ENCODE measurements at regions not wholly inside any gene's neighbourhood (a gene's known extent, or its start where the extent isn't known, plus 50 kb on each side); places are given as distances from the start of the nearest gene placed in this dataset.
A peak's percentile ranks its signal among the peaks of the same experiment; 100 is the strongest.

GRCh38 chr13:28581451-28581850 is 77.5 kb upstream of the POMP start:
- Histone ChIP-seq H3K9me3 (ENCODE audit: low read depth, low read length) (no peaks in the 10 kb centered on the region), H3K27ac (ENCODE audit: low read depth, low read length) (peak overlapping the region; percentile 47), H3K36me3 (ENCODE audit: insufficient read depth, low read length) (no peaks in the 10 kb centered on the region), H3K4me2 (ENCODE audit: insufficient read depth, low read length) (no peak overlapping the region), H3K27me3 (ENCODE audit: insufficient read depth, low read length) (no peaks in the 10 kb centered on the region), H4K20me1 (ENCODE audit: insufficient read depth, low read length) (no peaks in the 10 kb centered on the region), H3K79me2 (ENCODE audit: insufficient read depth, low read length) (no peaks in the 10 kb centered on the region), H3K4me1 (ENCODE audit: insufficient read depth, low read length) (peaks cover 13% of the 10 kb centered on the region), H3K4me3 (ENCODE audit: insufficient read depth, low read length) (no peak overlapping the region), H2AFZ (ENCODE audit: low read length) (no peak overlapping the region)
- no peak for DNase-seq (ENCODE audit: insufficient read length, low spot score, missing footprints)
- TF ChIP-seq CTCF (IDR thresholded peaks at IDR 0.05; ENCODE audit: extremely low read depth, low read depth, low read length): no peak

GRCh38 chr13:28579736-28580135 is 79.2 kb upstream of the POMP start:
- DNase-seq (ENCODE audit: insufficient read length, low spot score, missing footprints): no peak
- H3K27ac ChIP-seq (ENCODE audit: low read depth, low read length): no peak overlapping the region
- H3K79me2 ChIP-seq (ENCODE audit: insufficient read depth, low read length): no peaks in the 10 kb centered on the region
- H3K27me3 ChIP-seq (ENCODE audit: insufficient read depth, low read length): no peaks in the 10 kb centered on the region
- H3K4me1 ChIP-seq (ENCODE audit: insufficient read depth, low read length): peaks cover 6% of the 10 kb centered on the region
- no peak overlapping the region for H3K4me3 ChIP-seq (ENCODE audit: insufficient read depth, low read length)
- TF ChIP-seq CTCF (IDR thresholded peaks at IDR 0.05; ENCODE audit: extremely low read depth, low read depth, low read length): no peak
- no peaks in the 10 kb centered on the region for H3K9me3 ChIP-seq (ENCODE audit: low read depth, low read length)
- H3K36me3 ChIP-seq (ENCODE audit: insufficient read depth, low read length): no peaks in the 10 kb centered on the region
- no peak overlapping the region for H3K4me2 ChIP-seq (ENCODE audit: insufficient read depth, low read length)
- H4K20me1 ChIP-seq (ENCODE audit: insufficient read depth, low read length): no peaks in the 10 kb centered on the region
- no peak overlapping the region for H2AFZ ChIP-seq (ENCODE audit: low read length)

GRCh38 chr13:28579322-28579721 is 79.6 kb upstream of the POMP start:
- peaks cover 4% of the 10 kb centered on the region for H3K4me1 ChIP-seq (ENCODE audit: insufficient read depth, low read length)
- no peaks in the 10 kb centered on the region for H4K20me1 ChIP-seq (ENCODE audit: insufficient read depth, low read length)
- H3K9me3 ChIP-seq (ENCODE audit: low read depth, low read length): no peaks in the 10 kb centered on the region
- no peaks in the 10 kb centered on the region for H3K27me3 ChIP-seq (ENCODE audit: insufficient read depth, low read length)
- no peak overlapping the region for H3K4me2 ChIP-seq (ENCODE audit: insufficient read depth, low read length)
- DNase-seq (ENCODE audit: insufficient read length, low spot score, missing footprints): no peak
- H2AFZ ChIP-seq (ENCODE audit: low read length): no peak overlapping the region
- no peak overlapping the region for H3K4me3 ChIP-seq (ENCODE audit: insufficient read depth, low read length)
- H3K36me3 ChIP-seq (ENCODE audit: insufficient read depth, low read length): no peaks in the 10 kb centered on the region
- no peak for TF ChIP-seq CTCF (IDR thresholded peaks at IDR 0.05; ENCODE audit: extremely low read depth, low read depth, low read length)
- no peak overlapping the region for H3K27ac ChIP-seq (ENCODE audit: low read depth, low read length)
- H3K79me2 ChIP-seq (ENCODE audit: insufficient read depth, low read length): no peaks in the 10 kb centered on the region

- TF ChIP-seq CTCF (IDR thresholded peaks at IDR 0.05; ENCODE audit: extremely low read depth, low read depth, low read length): no peak
- Histone ChIP-seq H4K20me1 (ENCODE audit: insufficient read depth, low read length) (no peaks in the 10 kb centered on the region), H3K4me2 (ENCODE audit: insufficient read depth, low read length) (no peak overlapping the region), H2AFZ (ENCODE audit: low read length) (no peak overlapping the region), H3K36me3 (ENCODE audit: insufficient read depth, low read length) (no peaks in the 10 kb centered on the region), H3K79me2 (ENCODE audit: insufficient read depth, low read length) (no peaks in the 10 kb centered on the region), H3K9me3 (ENCODE audit: low read depth, low read length) (no peaks in the 10 kb centered on the region), H3K27me3 (ENCODE audit: insufficient read depth, low read length) (no peaks in the 10 kb centered on the region), H3K4me3 (ENCODE audit: insufficient read depth, low read length) (no peak overlapping the region), H3K27ac (ENCODE audit: low read depth, low read length) (no peak overlapping the region), H3K4me1 (ENCODE audit: insufficient read depth, low read length) (no peaks in the 10 kb centered on the region)
- DNase-seq (ENCODE audit: insufficient read length, low spot score, missing footprints): no peak
Measured at GRCh38 chr13:28576067-28576466, 81.1 kb upstream of the FLT1 start.
